HG03025 (cell line): ENCODE measurements at regions not wholly inside any gene's neighbourhood (a gene's known extent, or its start where the extent isn't known, plus 50 kb on each side); places are given as distances from the start of the nearest gene placed in this dataset.

Experiments
- ATAC-seq: cut with Tn5 transposase; IDR thresholded peaks from one replicate; pipeline ENCODE4 v1.9.1; 2021; ENCODE audit warnings: mild to moderate bottlenecking, moderate library complexity; ENCODE audit not compliant: unreplicated experiment, low FRiP score

GRCh38 chr13:85615031-85615430 is 184.2 kb downstream of the SLITRK6 start:
- ATAC-seq = no peak

- ATAC-seq = no peak
Measured at GRCh38 chr13:85610024-85610423, 189.2 kb downstream of the SLITRK6 start.

- ATAC-seq = no peak
Measured at GRCh38 chr13:85608255-85608829, 190.9 kb downstream of the SLITRK6 start.

GRCh38 chr13:85603735-85604134 is 195.5 kb downstream of the SLITRK6 start:
- no peak for ATAC-seq

GRCh38 chr13:85601526-85601925 is 197.7 kb downstream of the SLITRK6 start:
- no peak for ATAC-seq

- no peak for ATAC-seq
Measured at GRCh38 chr13:85597790-85598500, 201.3 kb downstream of the SLITRK6 start.

- ATAC-seq = no peak
Measured at GRCh38 chr13:85592211-85592610, 207.0 kb downstream of the SLITRK6 start.

GRCh38 chr13:85590231-85590931 is 208.8 kb downstream of the SLITRK6 start:
- no peak for ATAC-seq

DNA sequence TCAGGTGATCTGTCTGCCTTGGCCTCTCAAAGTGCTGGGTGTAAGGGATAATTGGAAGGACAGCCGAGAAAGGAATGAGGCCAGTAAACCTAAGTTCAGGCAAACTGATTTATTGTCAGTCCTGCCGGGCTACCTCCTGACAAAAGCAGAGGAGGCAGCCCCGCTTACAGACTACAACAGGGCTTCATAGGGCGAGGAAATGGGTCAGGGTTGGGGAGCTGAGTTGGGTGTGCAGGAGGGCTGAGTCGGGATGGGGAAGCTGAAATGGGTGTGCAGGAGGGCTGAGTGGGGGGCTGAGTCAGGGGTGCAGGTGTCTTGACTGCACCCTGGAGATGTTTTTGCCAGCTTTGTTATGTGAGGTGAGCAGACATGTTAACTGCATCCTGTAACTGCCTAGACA is 210.2 kb downstream of the SLITRK6 start:
- no peak for ATAC-seq

GRCh38 chr13:85588359-85588758 is 210.9 kb downstream of the SLITRK6 start:
- no peak for ATAC-seq

DNA sequence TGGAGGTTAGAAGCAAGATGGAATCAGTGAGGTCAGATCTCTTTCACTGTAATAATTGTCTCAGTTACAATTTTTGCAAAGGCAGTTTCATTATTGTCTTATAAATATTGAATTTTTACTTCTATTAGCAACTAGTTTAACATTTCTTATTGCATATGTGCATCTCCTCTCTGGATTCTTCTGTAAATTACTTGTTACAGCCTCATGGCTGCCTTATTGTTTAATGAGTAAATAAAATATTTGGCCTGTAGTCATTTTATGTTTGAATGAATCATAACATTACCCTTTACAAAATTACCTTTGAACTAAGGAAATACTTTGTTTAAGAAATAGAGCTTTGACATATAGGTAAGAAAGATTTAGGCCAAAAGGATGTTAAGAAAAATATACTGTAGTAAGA is 212.4 kb downstream of the SLITRK6 start:
- no peak for ATAC-seq

DNA sequence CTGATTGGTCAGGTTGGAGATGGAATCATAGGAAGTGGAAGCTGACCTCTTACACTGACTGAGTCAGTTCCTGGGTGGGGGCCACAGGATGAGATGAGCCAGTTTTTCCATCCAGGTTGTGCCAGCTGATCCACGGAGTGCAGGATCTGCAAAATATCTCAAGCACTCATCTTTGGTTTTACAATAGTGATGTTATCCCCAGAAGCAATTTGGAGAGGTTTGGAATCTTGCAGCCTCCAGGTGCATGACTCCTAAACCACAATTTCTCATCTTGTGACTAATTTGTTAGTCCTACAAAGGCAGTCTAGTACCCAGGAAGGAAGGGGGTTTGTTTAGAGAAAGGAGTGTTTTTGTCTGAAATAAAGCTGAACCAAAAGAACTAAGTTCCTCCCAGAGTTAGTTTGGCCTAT is 212.8 kb downstream of the SLITRK6 start:
- no peak for ATAC-seq

GRCh38 chr13:85582890-85583289 is 216.3 kb downstream of the SLITRK6 start:
- no peak for ATAC-seq

DNA sequence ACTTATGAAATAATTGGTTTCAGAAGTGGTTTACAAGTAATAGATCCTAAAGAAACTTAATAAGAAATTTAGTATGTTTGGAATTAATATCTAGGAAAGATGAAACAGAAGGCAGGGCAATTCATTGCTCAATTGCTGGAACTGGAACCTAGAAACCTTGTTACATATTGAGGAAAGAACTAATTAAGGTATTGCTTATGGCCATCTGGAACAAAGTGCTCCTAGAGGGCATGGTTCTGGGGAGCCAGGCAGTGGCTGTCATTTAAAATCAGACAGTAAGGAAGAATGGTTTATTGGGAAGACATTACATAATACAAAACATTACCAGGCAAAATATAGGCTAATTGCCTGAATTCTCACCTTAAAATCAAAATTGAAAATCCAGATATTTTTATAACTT is 224.1 kb downstream of the SLITRK6 start:
- no peak for ATAC-seq

DNA sequence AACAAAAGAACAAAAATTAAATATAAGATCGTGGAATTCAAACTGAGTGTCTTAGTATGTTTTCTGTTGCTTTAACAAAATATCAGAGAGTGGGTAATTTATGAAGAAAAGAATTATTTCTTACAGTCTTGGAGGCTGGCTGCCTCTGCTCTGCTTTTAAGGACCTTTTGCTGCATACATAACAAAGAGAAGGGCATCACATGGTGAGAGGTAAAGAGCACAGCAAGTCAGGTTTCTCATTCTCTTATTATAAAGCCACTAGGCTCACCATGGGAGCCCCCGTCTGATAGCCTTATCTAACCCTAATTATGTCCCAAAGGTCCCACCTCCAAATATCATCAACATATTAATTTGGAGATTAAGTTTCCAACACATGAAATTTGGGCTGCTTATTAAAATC is 231.3 kb downstream of the SLITRK6 start:
- ATAC-seq = no peak

DNA sequence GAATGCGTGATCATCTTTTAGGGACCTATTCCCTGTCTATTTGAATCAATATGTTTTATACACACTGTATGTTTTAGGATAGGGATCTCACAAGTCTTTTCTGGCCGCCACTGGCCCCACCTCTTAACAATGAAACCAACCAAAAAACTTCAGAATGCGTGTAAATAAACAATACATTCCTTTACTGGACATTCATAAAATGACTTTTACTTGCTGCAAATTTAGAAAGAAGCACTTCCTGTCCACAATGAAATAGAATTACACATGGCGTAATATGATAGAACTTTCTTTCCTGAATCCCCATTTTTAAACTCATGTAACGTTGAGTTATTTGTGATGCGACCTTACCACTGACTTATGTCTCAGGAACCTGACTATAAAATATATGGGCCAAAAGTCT is 233.6 kb downstream of the SLITRK6 start:
- ATAC-seq = no peak

GRCh38 chr13:85564598-85564997 is 234.6 kb downstream of the SLITRK6 start:
- no peak for ATAC-seq

- no peak for ATAC-seq
Measured at GRCh38 chr13:85562282-85562681, 236.9 kb downstream of the SLITRK6 start.

DNA sequence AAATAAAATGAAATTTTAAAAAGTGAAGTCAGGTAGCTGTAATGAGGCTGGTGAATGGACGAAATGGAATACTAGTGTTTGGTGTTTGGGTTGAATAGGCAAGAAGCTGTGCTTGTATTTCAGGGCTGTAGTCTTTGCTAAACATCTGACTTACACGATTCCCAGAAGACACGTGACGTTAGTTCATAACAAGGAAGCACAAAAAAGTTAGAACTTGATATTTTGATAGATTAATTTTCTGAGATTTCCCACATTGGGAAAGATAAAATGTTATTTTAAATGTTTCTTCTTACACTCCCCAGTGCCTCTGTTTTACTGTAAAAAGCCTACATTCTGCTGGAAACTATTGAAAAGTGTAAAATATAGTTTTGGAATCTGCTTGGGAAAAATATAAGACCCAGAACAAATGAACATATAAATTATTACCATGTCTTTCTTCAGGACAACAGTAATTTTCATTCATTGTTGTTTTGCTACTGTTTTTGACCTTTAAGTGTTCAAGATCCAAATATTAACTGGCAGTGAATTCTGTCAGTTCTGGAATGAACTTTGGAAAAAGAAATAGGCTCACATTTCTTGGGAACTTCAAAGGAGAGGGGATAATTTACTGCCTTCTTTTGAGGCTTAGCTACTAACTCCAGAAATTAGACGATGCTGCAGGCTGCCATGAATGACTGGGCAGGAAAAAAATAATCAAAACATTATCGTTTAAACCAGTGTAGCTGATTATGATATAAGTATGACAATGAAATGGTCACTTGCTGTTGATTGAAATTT is 241.3 kb downstream of the SLITRK6 start:
- ATAC-seq = no peak

GRCh38 chr13:85551012-85551411 is 248.2 kb downstream of the SLITRK6 start:
- no peak for ATAC-seq

GRCh38 chr13:85549819-85550218 is 249.4 kb downstream of the SLITRK6 start:
- ATAC-seq = no peak
